OCI-LY7 (cell line): ENCODE measurements at regions not wholly inside any gene's neighbourhood (a gene's known extent, or its start where the extent isn't known, plus 50 kb on each side); places are given as distances from the start of the nearest gene placed in this dataset.

Source experiments
- EZH2phosphoT487 ChIP-seq: fragments of 200-600 bp; sonication (generic); IDR thresholded peaks from 2 replicates; pipeline ENCODE4 v1.6.1; 2018; ENCODE audit warnings: low read depth, borderline replicate concordance, mild to moderate bottlenecking, mixed run types, antibody characterized with exemption, low read length, moderate library complexity, mixed read lengths
- TF ChIP-seq, protein P1 (sequence below): fragments of 200-600 bp; sonication (generic); conservative IDR thresholded peaks from 2 replicates; pipeline ENCODE4 v1.5.1; 2014; ENCODE audit warnings: mild to moderate bottlenecking, antibody characterized with exemption, low read length, moderate library complexity, mixed read lengths

GRCh38 chr4:125517831-125518230, 203.1 kb downstream of the FAT4 start:
- TF ChIP-seq, protein P1, sequence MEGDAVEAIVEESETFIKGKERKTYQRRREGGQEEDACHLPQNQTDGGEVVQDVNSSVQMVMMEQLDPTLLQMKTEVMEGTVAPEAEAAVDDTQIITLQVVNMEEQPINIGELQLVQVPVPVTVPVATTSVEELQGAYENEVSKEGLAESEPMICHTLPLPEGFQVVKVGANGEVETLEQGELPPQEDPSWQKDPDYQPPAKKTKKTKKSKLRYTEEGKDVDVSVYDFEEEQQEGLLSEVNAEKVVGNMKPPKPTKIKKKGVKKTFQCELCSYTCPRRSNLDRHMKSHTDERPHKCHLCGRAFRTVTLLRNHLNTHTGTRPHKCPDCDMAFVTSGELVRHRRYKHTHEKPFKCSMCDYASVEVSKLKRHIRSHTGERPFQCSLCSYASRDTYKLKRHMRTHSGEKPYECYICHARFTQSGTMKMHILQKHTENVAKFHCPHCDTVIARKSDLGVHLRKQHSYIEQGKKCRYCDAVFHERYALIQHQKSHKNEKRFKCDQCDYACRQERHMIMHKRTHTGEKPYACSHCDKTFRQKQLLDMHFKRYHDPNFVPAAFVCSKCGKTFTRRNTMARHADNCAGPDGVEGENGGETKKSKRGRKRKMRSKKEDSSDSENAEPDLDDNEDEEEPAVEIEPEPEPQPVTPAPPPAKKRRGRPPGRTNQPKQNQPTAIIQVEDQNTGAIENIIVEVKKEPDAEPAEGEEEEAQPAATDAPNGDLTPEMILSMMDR = no peak
- no peak for TF ChIP-seq EZH2phosphoT487
